ENCODE measurements at regions not wholly inside any gene's neighbourhood (a gene's known extent, or its start where the extent isn't known, plus 50 kb on each side); places are given as distances from the start of the nearest gene placed in this dataset.
"Not testable (repeated sequence)": the region's sequence is repeated elsewhere in the genome, so short reads cannot be mapped to it uniquely, and the experiment has no call there.

GRCh38 chr4:128540122-128540521 lies 252.5 kb upstream of the PGRMC2 start:
- no peak for DNase-seq (ENCODE audit: extremely low read depth in 1 of 2, low read depth in 1 of 2)

DNA sequence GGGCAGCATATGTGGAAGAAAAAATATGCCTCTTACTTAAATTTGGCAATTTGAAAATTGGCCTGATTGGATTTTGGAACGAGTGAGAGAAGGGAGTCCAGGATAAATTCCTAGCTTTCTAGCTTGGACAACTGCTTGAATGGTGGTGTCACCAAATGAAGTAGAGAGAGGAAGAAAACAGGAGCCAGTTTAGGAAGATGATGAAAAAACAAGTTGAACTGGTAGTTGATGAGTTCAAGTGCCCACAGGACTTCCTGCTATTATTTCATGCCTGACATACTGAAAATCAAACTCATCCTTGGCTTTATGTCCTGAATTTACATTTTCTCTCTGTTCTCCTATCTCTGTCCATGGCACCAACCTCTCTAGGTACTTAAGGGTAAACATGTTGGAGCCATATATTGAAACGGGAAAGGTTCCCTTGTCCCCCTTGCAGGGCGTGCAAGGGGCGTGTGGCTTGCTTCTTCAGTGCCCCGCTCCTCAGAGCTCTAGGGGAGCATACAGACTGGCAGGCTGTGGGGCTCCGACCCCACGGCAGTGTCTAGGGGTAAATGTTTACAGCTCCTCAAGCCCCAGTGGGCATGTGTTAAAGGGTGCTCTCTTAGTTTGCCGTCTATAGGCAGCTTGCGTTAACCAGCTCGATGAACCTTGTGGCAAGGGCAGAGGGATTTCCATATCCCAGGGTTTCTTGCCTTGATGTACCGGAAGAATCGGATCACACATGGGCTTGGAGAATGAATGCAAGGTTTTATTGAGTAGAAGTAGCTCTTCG lies 250.7 kb upstream of the PGRMC2 start:
- DNase-seq (ENCODE audit: extremely low read depth in 1 of 2, low read depth in 1 of 2) = no peak

- DNase-seq (ENCODE audit: extremely low read depth in 1 of 2, low read depth in 1 of 2) = no peak
Observed at GRCh38 chr4:128536746-128537145, 249.1 kb upstream of the PGRMC2 start.

DNA sequence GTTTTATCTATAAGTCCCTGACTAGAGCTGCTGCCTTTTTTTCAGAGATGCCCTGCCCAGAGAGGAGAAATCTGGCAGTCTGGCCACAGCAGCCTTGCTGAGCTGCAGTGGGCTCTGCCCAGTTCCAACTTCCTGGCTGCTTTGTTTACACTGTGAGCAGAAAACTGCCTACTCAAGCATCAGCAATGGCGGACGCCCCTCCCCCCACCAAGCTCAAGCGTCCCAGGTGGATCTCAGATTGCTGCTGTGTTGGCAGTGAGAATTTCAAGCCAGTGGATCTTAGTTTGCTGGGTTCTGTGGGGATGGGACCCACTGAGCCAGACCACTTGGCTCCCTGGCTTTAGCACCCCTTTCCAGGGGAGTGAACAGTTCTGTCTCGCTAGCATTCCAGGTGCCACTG lies 247.9 kb upstream of the PGRMC2 start:
- not testable (repeated sequence) for DNase-seq (ENCODE audit: extremely low read depth in 1 of 2, low read depth in 1 of 2)

DNA sequence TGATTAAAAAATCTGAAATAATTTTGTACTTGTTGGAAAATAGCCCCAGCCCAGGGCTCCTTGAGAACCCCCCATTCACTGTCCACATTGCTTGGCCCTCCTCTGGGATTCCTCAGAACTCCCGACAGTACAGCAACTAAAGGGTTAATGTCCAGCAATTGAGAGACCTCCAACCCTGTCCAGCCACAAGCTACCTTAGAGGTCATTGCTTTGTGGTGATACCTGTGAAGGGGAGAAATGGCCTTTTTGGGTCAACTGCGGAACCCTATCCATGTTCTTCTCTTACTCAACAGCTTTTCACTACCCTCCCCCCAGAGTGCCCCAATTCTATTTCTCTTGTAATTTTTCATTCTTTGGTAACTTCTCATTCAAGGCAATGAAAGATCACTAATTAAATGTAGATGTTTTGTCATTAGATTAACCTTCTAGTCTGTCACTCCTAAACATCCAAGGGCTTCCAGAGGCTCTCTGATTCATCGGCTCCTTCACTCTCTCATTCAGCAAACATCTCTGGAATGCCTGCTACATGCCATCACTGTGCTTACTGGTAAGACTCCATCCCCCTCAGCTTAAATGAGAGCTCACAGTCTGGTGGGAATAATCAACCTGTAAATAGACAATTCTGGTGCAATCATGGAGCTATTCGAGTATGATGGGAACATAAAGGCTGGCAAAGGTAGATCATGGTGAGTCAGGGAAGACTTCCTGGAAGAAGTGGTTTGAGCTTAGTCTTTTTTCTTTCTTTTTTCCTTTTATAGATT lies 241.4 kb upstream of the PGRMC2 start:
- no peak for DNase-seq (ENCODE audit: extremely low read depth in 1 of 2, low read depth in 1 of 2)

GRCh38 chr4:128527946-128528576 lies 240.4 kb upstream of the PGRMC2 start:
- no peak for DNase-seq (ENCODE audit: extremely low read depth in 1 of 2, low read depth in 1 of 2)

DNA sequence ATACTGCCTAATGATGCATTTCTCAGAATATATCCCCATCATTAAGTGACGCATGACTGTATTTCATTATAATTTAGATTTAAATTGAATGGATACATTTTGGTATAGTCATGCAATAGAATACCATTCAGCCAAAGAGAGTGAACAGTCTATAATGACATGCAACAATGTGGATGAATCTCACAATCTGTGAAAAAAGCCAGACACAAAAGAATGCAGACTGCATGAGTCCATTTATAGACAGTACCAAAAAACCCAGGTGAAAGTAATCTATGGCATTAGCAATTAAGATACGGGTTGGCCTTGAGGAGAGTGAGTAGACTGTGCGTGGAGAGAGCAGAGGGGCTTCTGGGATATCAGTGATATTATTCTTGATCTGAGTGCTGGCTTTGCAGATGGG lies 239.7 kb upstream of the PGRMC2 start:
- DNase-seq (ENCODE audit: extremely low read depth in 1 of 2, low read depth in 1 of 2) = no peak

DNA sequence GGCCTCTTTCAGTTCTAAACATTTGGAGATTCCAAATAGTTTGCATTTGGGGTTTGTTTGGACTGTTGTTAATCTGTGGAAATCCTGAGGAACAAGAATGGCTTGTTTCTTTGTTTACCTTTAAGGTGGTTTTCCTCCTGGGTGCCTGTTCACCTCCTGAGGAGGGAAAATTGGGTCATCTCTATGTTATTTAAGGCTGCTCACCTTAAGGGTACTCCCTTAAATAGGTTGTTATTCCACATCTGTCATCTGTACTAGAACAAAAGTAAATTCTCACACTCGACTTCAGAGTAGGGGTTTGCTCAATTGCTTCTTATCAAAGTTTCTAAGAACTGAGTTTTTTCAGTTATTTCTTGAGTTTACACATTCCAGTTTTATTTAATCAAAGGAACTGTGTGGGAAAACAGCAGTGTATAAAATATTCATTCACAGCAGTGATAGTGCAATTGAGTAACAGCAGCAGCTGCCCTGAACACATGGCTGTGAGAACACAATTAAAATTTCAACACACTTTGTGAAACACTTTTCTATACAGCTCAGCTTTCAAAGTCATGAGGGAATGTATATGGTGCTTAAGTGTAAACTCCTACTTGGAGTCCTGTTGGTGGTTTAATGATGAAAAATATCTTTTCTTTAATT lies 238.5 kb upstream of the PGRMC2 start:
- DNase-seq (ENCODE audit: extremely low read depth in 1 of 2, low read depth in 1 of 2) = no peak

GRCh38 chr4:128525387-128525786 lies 237.8 kb upstream of the PGRMC2 start:
- DNase-seq (ENCODE audit: extremely low read depth in 1 of 2, low read depth in 1 of 2) = no peak

DNA sequence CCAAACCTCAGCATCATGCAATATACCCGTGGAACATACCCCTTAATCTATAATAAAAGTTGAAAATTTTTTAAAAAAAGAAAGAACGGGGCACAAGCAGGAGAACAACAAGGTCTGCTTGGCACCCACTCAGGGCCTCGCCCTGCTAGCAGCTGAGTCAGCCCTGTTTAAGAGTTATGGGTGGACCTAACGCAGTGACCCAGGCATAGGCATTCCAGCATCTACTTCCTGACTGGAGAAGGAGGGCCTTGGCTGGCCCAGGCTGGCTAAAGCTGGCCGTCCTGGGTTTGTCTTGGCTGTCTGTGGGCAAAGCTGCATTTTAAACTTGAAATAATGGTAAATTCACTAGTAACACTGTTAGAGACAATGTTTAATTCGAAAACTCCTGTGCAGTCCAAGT lies 236.7 kb upstream of the PGRMC2 start:
- no peak for DNase-seq (ENCODE audit: extremely low read depth in 1 of 2, low read depth in 1 of 2)

DNA sequence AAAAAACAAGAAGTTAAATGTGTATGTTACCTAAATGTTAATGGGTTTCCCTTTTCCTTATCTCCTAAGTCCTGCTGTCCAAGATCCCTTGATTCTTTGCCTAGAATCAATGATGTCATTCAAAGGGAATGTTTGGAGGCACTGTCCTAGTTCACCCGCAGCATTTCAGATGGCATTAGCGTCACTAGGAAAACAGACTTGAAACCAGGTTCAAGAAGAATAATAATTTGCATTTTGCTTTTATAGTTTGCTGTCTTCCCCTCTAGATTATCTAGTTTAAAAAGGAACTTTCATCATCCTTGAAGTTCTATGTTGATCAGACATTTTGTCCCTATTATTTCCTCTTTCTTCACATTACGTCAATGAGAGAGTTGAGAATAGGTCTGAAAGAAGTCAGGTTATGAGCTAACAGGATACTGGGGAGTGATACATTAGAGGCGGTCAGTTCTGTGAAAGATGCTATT lies 234.1 kb upstream of the PGRMC2 start:
- no peak for DNase-seq (ENCODE audit: extremely low read depth in 1 of 2, low read depth in 1 of 2)

DNA sequence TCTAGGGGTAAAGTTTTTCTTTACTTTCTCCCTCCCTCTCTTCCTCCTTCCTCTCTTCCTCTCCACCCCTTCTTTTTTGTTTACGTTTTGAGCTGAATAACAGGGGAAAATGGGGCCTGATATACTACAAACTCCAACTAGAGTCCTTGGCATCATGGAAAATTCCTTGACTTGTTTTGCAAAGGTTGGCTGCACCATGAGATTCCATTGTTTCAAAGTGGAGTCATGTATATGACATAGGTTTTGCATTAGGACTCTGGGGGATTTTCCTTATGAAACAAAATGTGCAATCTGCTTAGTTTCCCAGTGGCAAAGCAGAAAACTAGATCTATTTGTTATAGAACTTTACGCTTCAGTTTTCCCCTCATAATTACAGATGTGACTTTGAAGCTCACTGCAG lies 233.5 kb upstream of the PGRMC2 start:
- no peak for DNase-seq (ENCODE audit: extremely low read depth in 1 of 2, low read depth in 1 of 2)

DNA sequence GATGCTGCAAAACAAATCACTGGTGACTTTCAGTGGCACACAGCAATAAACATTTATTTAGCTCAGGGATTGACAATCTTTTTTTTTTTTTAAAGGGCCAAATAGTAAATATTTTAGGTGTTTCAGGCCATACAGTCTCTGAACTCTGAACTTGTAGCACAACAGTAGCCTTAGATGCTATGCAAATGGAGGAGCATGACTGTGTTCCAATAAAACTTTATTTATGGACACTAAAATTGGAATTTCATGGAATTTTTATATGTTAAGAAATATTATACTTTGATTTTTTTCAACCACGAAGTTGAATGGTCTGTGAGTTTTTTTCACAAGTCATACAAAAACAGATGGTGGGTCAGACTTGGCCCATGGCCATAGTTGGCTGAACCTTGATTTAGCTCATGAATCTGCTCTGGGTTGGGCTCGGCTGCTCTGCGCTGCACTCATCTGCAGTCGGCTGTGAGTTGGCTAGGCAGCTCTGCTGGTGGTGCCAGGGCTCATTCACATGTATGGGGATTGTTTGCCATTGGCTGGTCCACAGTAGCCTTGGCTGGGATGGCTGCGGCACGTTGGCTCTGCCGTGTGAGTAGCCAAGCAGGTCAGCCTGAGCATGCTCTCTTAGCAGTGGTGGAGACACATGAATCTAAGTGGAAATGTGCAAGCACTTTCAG lies 231.7 kb upstream of the PGRMC2 start:
- no peak for DNase-seq (ENCODE audit: extremely low read depth in 1 of 2, low read depth in 1 of 2)

- DNase-seq (ENCODE audit: extremely low read depth in 1 of 2, low read depth in 1 of 2) = no peak
Observed at GRCh38 chr4:128517739-128518510, 230.3 kb upstream of the PGRMC2 start.

DNA sequence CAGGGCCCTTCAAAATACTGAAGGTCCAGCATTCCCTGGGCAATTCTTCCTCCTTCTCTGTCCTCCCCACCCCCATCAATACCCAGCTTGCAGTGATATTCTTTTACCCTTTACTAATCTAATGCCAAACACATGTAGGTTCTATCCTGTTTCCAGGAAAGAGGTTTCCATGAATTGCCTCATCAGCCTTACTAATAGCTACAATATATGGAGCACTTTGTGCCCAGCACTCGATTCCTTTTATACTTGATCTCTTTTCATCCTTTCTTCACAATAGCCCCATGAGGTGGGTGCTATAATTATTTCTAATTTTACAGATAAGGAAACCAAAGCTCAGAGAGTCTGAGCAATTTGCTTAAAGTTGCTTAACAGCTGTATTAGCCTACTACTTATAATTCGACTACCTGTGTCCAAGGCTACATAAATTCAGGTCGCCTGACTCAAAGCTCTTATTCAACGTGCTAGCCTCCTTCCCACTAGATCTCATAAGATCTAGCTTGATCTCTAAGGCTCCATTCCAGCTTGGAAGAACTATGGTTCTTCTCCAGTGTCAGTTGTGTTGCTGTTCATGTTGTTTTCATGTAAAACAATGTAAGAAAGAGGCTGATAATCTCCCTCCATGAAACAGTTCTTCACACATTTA lies 229.6 kb upstream of the PGRMC2 start:
- no peak for DNase-seq (ENCODE audit: extremely low read depth in 1 of 2, low read depth in 1 of 2)

DNA sequence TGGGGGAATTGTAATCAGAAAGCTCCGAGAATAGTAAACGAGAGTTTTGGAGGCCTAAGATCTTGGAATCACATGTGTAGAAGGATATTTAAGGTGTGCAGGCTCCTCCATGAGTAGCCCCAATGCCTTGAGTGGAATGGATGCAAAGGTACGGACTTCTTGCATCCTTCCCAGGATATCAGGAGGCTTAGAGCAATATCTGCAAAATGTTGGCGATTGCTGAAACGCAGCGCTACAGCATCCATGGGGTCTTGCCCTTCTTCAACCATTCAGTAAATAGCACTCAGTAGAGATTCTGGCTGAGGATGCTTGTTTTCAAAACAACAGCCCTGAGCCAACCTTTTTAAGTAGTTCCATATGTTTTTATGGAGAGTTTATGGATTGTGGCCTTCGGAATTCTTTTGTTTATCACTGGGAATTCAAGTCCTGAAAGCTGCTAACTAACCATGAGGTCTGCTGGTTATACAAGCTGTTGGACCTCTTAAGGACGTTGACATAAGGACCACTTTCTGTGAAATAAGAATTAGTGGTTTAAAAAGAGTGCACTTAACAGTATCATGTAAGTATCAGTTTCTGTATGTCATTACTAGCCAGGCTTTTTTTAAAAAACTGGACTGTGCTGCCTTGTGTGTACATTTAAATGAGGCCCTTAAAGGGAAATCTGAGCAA lies 228.8 kb upstream of the PGRMC2 start:
- no peak for DNase-seq (ENCODE audit: extremely low read depth in 1 of 2, low read depth in 1 of 2)

- no peak for DNase-seq (ENCODE audit: extremely low read depth in 1 of 2, low read depth in 1 of 2)
Observed at GRCh38 chr4:128513664-128514484, 226.3 kb upstream of the PGRMC2 start.

DNA sequence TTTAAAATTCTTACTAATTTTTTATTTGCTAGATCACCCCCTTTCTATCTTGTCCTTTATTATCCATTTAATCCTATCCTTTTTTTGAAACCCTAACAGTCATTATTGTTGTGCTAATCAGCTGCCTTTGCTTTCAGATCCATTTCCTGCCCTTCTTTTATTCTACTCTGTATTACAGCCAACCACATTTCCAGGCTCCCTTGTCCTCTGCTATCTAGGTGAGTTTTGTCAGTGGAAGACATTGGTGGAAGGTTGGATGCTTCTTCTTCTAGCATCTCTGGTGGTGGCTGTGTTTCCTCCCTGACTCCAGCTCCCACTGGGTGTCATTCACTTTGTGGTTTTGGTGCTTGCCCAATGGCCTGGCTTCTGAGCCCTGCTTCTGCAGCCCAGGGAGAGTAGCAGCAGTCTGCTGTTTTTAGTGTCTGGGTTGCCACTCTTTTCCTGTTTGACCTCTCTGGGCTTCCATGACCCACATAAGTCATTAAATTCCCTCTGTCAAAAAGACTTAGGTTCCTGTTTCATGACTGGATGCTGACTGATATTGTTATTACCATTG lies 225.2 kb upstream of the PGRMC2 start:
- no peak for DNase-seq (ENCODE audit: extremely low read depth in 1 of 2, low read depth in 1 of 2)

Measured in stimulated activated CD8-positive, alpha-beta memory T cell treated with anti-CD3 and anti-CD28 coated beads, Interleukin-7, amount 100 ng/mL, for 48 hours (primary cell).